Sigmoid colon (tissue), 6 donors: ENCODE measurements at regions not wholly inside any gene's neighbourhood (a gene's known extent, or its start where the extent isn't known, plus 50 kb on each side); places are given as distances from the start of the nearest gene placed in this dataset.
A peak's percentile ranks its signal among the peaks of the same experiment; 100 is the strongest.

Experiments
- DNase-seq: peaks from one replicate; pipeline ENCODE4 v3.0.0-alpha.2; 2019
- H3K27ac ChIP-seq, 4 donors: fragments of 200-600 bp; sonication (generic); one replicate each; pipeline ENCODE4 v1.5.1; 2016 to 2019; ENCODE audit warnings: mild to moderate bottlenecking in 1 of 4
- H3K27me3 ChIP-seq, 3 donors: fragments of 200-600 bp; sonication (generic); one replicate each; pipeline ENCODE4 v1.5.1; 2019; ENCODE audit warnings: mild to moderate bottlenecking in 1 of 3
- H3K36me3 ChIP-seq, 4 donors: fragments of 200-600 bp; sonication (generic); one replicate each; pipeline ENCODE4 v1.5.1; 2016 to 2019
- H3K4me1 ChIP-seq, 4 donors: fragments of 200-600 bp; sonication (generic); one replicate each; pipeline ENCODE4 v1.5.1; 2017 to 2019
- H3K4me3 ChIP-seq, 4 donors: fragments of 200-600 bp; sonication (generic); one replicate each; pipeline ENCODE4 v1.5.1; 2017 to 2019; ENCODE audit warnings: mild to moderate bottlenecking in 2 of 4, moderate library complexity in 1 of 4
- H3K9me3 ChIP-seq, 4 donors: fragments of 200-600 bp in 3 of 4; sonication (generic) in 3 of 4; one replicate each; pipeline versions ENCODE4 v1.5.1 to v1.6.1; 2013 to 2019
- CTCF ChIP-seq, 4 experiments: fragments of 450-650 bp in 3 of 4; fragments of 200-600 bp in 1 of 4; IDR thresholded peaks; one replicate each; pipeline ENCODE4 v1.5.1; 2016 to 2019; ENCODE audit warnings: antibody characterized with exemption in 4 of 4, mild to moderate bottlenecking in 3 of 4, moderate library complexity in 2 of 4
- EP300 ChIP-seq, 4 donors: sonication (generic); formaldehyde crosslinking; IDR thresholded peaks; one replicate each; pipeline ENCODE4 v1.6.1; 2017; ENCODE audit warnings: antibody characterized with exemption in 4 of 4
- POLR2A ChIP-seq, 2 donors: fragments of 450-650 bp; IDR thresholded peaks; one replicate each; pipeline ENCODE4 v1.6.1; 2016; ENCODE audit warnings: antibody characterized with exemption in 2 of 2, mild to moderate bottlenecking in 2 of 2, moderate library complexity in 2 of 2
- POLR2AphosphoS5 ChIP-seq, 4 donors: sonication (generic); formaldehyde crosslinking; IDR thresholded peaks; one replicate each; pipeline ENCODE4 v1.6.1; 2017; ENCODE audit warnings: antibody characterized with exemption in 4 of 4
- WGBS, 2 donors: extraction: QIAGEN DNeasy Blood & Tissue Kit; methylation state at CpG; one replicate each; pipeline ENCODE4 v1.1.7; 2013; 5-methylcytosine and 5-hydroxymethylcytosine counted together
- intact Hi-C: fragments of 100-400 bp; cut with DNase I; formaldehyde crosslinking; loops from one replicate; pipeline ENCODE4 v1.15.1; 2023
- donor health status: healthy with polysubstance abuse.
- donor health status: healthy.

DNA sequence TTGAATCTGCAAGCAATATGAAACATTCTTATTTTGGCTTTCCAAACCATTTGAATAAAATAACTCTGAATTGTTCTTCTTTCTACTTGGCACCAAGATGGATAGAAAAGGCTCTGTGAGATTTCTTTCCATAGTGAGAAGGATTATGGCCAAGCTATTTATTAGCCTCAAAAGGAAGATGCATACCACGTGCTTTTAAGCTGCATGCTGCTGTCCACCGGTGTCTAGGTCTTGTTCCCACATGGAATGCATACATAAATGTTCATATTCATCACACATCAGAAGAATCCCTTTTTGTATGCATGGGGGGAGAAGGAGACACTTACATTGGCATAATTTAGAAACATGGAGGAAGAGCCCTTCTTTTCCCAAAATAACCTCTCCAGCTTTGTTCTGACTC lies 273.4 kb downstream of the FAM76B start:
- TF ChIP-seq EP300 (IDR thresholded peaks at IDR 0.05): no peak
- no peak for TF ChIP-seq POLR2A (IDR thresholded peaks at IDR 0.05)
- no peak for TF ChIP-seq CTCF (IDR thresholded peaks at IDR 0.05)
- TF ChIP-seq POLR2AphosphoS5 (IDR thresholded peaks at IDR 0.05): no peak
- no peaks in the 10 kb centered on the region for H3K27me3 ChIP-seq
- H3K4me3 ChIP-seq: no peak overlapping the region
- WGBS, 2 donors: 81 to 87% methylated on average over 2 of the region's 2 CpGs
- DNase-seq: no peak
- peaks cover 0 to 29% (median 27%) of the 10 kb centered on the region in 4 donors for H3K4me1 ChIP-seq
- intact Hi-C loops: no loop called here
- H3K27ac ChIP-seq: no peak overlapping the region
- H3K9me3 ChIP-seq: no peaks in the 10 kb centered on the region
- no peaks in the 10 kb centered on the region for H3K36me3 ChIP-seq

DNA sequence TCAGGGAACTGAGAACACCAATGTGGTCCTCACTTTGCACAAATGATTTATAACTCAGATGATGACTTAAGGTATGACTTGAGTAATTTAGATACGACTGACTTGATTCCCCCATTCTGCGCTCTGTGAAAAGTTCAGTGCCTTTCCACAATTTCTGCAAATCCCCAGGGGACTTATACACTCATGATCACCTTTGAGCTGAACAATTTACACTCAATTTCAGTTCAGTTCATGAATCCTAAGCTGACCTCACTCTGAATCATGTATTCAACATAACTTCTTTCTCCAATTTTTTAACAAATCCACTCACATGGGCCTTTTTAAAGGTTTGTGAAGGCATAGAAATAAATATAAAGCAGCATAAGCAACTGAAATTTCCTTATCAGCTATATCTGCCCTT lies 274.2 kb downstream of the FAM76B start:
- no peaks in the 10 kb centered on the region for H3K9me3 ChIP-seq
- peaks cover 0 to 29% (median 27%) of the 10 kb centered on the region in 4 donors for H3K4me1 ChIP-seq
- H3K27ac ChIP-seq: no peak overlapping the region
- no peaks in the 10 kb centered on the region for H3K36me3 ChIP-seq
- WGBS, 2 donors: 90 to 91% methylated on average over 2 of the region's 2 CpGs
- no peaks in the 10 kb centered on the region for H3K27me3 ChIP-seq
- DNase-seq: no peak
- no peak overlapping the region for H3K4me3 ChIP-seq
- TF ChIP-seq POLR2AphosphoS5 (IDR thresholded peaks at IDR 0.05) (no peak), POLR2A (IDR thresholded peaks at IDR 0.05) (no peak), CTCF (IDR thresholded peaks at IDR 0.05) (no peak), EP300 (IDR thresholded peaks at IDR 0.05) (no peak)
- intact Hi-C loops: loop anchor here (2.0 kb wide), 1 partner anchor 285 kb away; the partner anchor contains the start of gene SESN3

GRCh38 chr11:95514416-95515110 lies 275.0 kb downstream of the FAM76B start:
- H3K4me3 ChIP-seq: no peak overlapping the region

DNA sequence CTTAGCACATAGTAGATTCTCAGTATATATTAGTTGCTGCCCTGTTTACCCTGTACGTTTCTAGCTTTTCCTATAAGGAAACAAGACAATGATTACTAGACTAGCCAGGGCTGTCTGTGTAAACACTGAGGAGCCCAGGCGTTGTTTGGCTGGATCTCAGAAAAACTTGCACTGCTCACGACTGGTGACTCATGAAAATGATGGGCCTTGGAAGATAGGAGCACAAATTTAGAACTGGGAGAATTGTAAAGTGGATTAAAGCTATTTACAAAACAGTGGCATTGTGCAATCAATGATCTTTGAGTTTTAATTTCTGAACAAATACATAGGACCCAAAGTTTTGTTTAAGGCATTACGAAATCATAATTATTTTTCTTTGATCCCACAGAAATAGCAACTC lies 276.9 kb downstream of the FAM76B start:
- H3K27ac ChIP-seq: peak overlapping the region; percentile 67 to 81 (median 70)
- H3K9me3 ChIP-seq: no peaks in the 10 kb centered on the region
- no peak overlapping the region for H3K4me3 ChIP-seq
- no peak for TF ChIP-seq CTCF (IDR thresholded peaks at IDR 0.05)
- TF ChIP-seq POLR2A (IDR thresholded peaks at IDR 0.05): no peak
- peak in 3 of 4 donors; percentile 11 to 59 (median 15) for TF ChIP-seq POLR2AphosphoS5 (IDR thresholded peaks at IDR 0.05)
- 27 to 49% methylated on average over 4 of the region's 4 CpGs for WGBS, 2 donors
- intact Hi-C loops: loop anchor here (5.0 kb wide), 3 partner anchors 135 to 360 kb away; no protein-coding TSS in a partner anchor
- DNase-seq: peak; percentile 89
- no peaks in the 10 kb centered on the region for H3K36me3 ChIP-seq
- peaks cover 0 to 29% (median 27%) of the 10 kb centered on the region in 4 donors for H3K4me1 ChIP-seq
- H3K27me3 ChIP-seq: no peaks in the 10 kb centered on the region

More at GRCh38 chr11:95514416-95515110, 275.0 kb downstream of the FAM76B start:
- peaks cover 0 to 29% (median 27%) of the 10 kb centered on the region in 4 donors for H3K4me1 ChIP-seq
- no peaks in the 10 kb centered on the region for H3K9me3 ChIP-seq
- H3K27me3 ChIP-seq: no peaks in the 10 kb centered on the region
- TF ChIP-seq EP300 (IDR thresholded peaks at IDR 0.05): no peak
- no peak for TF ChIP-seq POLR2AphosphoS5 (IDR thresholded peaks at IDR 0.05)
- no peak for TF ChIP-seq POLR2A (IDR thresholded peaks at IDR 0.05)
- TF ChIP-seq CTCF (IDR thresholded peaks at IDR 0.05): no peak
- intact Hi-C loops: loop anchor here (2.0 to 5.0 kb wide), 4 partner anchors 133 to 362 kb away; partner anchors contain the start of gene SESN3
- WGBS, 2 donors: 82 to 84% methylated on average over 4 of the region's 4 CpGs
- DNase-seq: no peak
- no peaks in the 10 kb centered on the region for H3K36me3 ChIP-seq
- H3K27ac ChIP-seq: peak overlapping the region in 1 of 4 donors; percentile 5
